Large intestine (tissue), 3 donors: ENCODE measurements at regions not wholly inside any gene's neighbourhood (a gene's known extent, or its start where the extent isn't known, plus 50 kb on each side); places are given as distances from the start of the nearest gene placed in this dataset.

Source experiments
- DNase-seq, 2 donors: peaks; one replicate each; pipeline versions ENCODE4 v3.0.0 to v3.0.0-alpha.2; 2013
- H3K27ac ChIP-seq: one replicate; pipeline ENCODE4 v1.5.1; 2013; ENCODE audit warnings: low read length
- H3K27me3 ChIP-seq: 2 replicates; pipeline ENCODE4 v1.6.1; 2013; ENCODE audit warnings: low read length; ENCODE audit not compliant: control insufficient read depth, insufficient read depth
- H3K36me3 ChIP-seq: 2 replicates; pipeline ENCODE4 v1.6.1; 2013; ENCODE audit warnings: low read length; ENCODE audit not compliant: control insufficient read depth, insufficient read depth
- H3K4me1 ChIP-seq: one replicate; pipeline ENCODE4 v1.6.1; 2013; ENCODE audit warnings: low read length; ENCODE audit not compliant: control insufficient read depth, insufficient read depth
- H3K4me3 ChIP-seq: one replicate; pipeline ENCODE4 v1.5.1; 2013; ENCODE audit warnings: low read length
- H3K9me3 ChIP-seq: one replicate; pipeline ENCODE4 v1.6.1; 2013; ENCODE audit warnings: mild to moderate bottlenecking, low read depth, low read length, moderate library complexity; ENCODE audit not compliant: control insufficient read depth
- whole genome bisulfite sequencing: methylation state at CpG from one replicate; pipeline ENCODE4 v1.1.5; 2013; ENCODE audit warnings: low lambda C conversion rate; ENCODE audit not compliant: insufficient coverage; 5-methylcytosine and 5-hydroxymethylcytosine counted together

GRCh38 chr4:36997727-36998126, 246.8 kb upstream of the NWD2 start:
- no peak overlapping the region for H3K4me3 ChIP-seq
- no peak for DNase-seq
- no peaks in the 10 kb centered on the region for H3K9me3 ChIP-seq
- H3K36me3 ChIP-seq, result no peaks in the 10 kb centered on the region
- H3K27ac ChIP-seq, result no peak overlapping the region
- no peaks in the 10 kb centered on the region for H3K27me3 ChIP-seq
- WGBS, result 60% methylated on average over 1 of the region's 3 CpGs
- H3K4me1 ChIP-seq, result no peaks in the 10 kb centered on the region

GRCh38 chr4:37000281-37000680, 244.3 kb upstream of the NWD2 start:
- Histone ChIP-seq H3K27me3 (no peaks in the 10 kb centered on the region), H3K27ac (no peak overlapping the region), H3K4me3 (no peak overlapping the region), H3K9me3 (no peaks in the 10 kb centered on the region), H3K4me1 (no peaks in the 10 kb centered on the region), H3K36me3 (no peaks in the 10 kb centered on the region)
- no CpG with 5 or more reads among the region's 2 CpGs for WGBS
- DNase-seq, result no peak

DNA sequence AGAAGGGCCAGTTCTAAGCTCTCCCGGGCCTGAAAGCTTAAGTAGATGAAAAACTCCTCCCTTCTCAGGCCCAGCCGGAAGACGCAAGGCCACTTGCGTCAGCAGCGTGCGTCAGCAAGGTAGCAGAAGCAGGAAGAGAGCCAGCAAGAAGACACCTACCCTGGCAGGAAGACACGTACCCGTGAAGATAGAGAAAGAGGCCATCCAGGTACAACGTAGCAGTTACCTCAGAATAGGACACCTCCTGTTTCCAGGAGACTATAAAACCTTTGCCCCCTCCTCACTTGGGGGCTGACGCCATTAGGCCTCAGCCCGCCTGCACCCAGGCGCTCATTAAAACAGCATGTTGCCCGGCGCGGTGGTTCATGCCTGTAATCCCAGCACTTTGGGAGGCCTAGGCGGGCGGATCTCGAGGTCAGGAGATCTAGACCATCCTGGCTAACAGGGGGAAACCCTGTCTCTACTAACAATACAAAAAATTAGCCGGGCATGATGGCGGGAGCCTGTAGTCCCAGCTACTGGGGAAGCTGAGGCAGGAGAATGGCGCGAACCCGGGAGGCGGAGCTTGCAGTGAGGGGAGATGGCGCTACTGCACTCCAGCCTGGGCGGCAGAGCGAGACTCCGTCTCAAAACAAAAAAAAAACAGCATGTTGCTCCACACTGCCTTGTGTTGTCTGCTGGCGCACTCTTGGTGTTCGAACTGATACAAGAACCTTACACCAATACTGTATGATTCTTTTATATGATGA, 242.7 kb upstream of the NWD2 start:
- Histone ChIP-seq H3K27ac (no peak overlapping the region), H3K4me1 (no peaks in the 10 kb centered on the region), H3K4me3 (no peak overlapping the region), H3K36me3 (no peaks in the 10 kb centered on the region), H3K9me3 (no peaks in the 10 kb centered on the region), H3K27me3 (no peaks in the 10 kb centered on the region)
- no peak for DNase-seq
- 100% methylated on average over 2 of the region's 30 CpGs for WGBS

- H3K9me3 ChIP-seq, result no peaks in the 10 kb centered on the region
- no peak overlapping the region for H3K27ac ChIP-seq
- no peaks in the 10 kb centered on the region for H3K36me3 ChIP-seq
- DNase-seq, result no peak
- H3K27me3 ChIP-seq, result no peaks in the 10 kb centered on the region
- no peaks in the 10 kb centered on the region for H3K4me1 ChIP-seq
- H3K4me3 ChIP-seq, result no peak overlapping the region
- WGBS, result 67% methylated on average over 1 of the region's 2 CpGs
These were observed 241.9 kb upstream of the NWD2 start for GRCh38 chr4:37002625-37003024.

DNA sequence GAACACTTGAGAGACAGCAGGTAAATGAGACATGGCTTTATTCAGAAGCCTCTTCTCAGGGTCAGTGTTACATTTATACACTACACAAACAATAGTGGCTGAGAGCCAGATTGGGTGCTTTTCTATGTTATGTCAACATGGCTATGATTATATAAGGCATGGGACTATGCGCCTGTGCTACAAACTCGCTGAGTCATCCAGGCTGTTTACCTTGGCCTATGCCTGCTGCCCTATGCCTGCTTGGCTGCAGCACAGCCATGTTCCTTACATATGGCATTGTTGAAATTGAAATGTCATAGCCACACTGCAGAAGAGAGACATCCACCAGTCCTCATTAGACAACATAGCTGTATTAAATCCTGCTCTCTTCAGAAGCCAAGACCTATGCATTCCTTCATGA, 236.3 kb upstream of the NWD2 start:
- WGBS, result no CpG with 5 or more reads among the region's 2 CpGs
- peak in 1 of 2 donors; percentile 9 for DNase-seq
- H3K9me3 ChIP-seq, result no peaks in the 10 kb centered on the region
- no peaks in the 10 kb centered on the region for H3K36me3 ChIP-seq
- no peaks in the 10 kb centered on the region for H3K4me1 ChIP-seq
- H3K27ac ChIP-seq, result no peak overlapping the region
- H3K4me3 ChIP-seq, result no peak overlapping the region
- H3K27me3 ChIP-seq, result no peaks in the 10 kb centered on the region

DNA sequence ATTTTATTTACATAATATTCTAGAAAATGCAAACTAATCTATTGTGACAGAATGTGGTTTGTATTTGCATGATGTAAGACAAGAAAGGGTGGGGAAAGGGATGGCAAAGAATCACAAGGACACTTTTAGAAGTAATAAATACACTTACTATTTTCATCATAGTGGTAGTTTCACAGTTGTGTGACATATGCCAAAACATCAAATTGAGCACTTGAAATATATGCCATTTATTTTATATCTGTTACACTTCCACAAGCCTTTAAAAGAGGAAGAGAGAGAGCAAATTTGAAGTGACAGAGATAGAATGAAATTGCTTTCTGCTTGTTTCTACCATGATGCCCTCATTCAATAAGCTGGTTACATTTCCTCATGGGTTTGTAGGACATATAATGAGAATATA, 230.0 kb upstream of the NWD2 start:
- Histone ChIP-seq H3K4me3 (no peak overlapping the region), H3K4me1 (no peaks in the 10 kb centered on the region), H3K36me3 (no peaks in the 10 kb centered on the region), H3K9me3 (no peaks in the 10 kb centered on the region), H3K27me3 (no peaks in the 10 kb centered on the region), H3K27ac (no peak overlapping the region)
- DNase-seq, result no peak

- no peaks in the 10 kb centered on the region for H3K4me1 ChIP-seq
- no peaks in the 10 kb centered on the region for H3K27me3 ChIP-seq
- H3K4me3 ChIP-seq, result no peak overlapping the region
- H3K36me3 ChIP-seq, result no peaks in the 10 kb centered on the region
- H3K27ac ChIP-seq, result no peak overlapping the region
- no peak for DNase-seq
- 100% methylated on average over 2 of the region's 2 CpGs for WGBS
- no peaks in the 10 kb centered on the region for H3K9me3 ChIP-seq
These were observed 229.2 kb upstream of the NWD2 start for GRCh38 chr4:37015391-37015790.

DNA sequence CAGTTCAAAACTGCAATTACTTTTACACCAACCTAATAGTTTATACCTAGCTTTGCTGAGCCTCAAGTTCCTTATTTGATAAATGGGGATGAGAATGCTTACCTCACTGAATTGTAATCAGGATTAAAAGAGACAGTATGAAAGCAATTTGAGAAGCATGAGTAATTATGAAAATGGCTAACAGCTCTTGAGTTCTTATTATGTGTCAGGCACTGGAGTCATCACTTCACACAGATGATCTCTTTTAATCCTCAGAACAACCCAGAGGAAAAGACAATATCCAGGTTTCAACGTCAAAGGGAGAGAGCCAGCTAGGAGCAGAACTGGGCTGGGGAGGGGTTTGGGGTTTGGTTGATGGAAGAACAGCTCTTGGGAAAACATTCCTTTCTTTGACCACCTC, 221.0 kb upstream of the NWD2 start:
- Histone ChIP-seq H3K36me3 (no peaks in the 10 kb centered on the region), H3K9me3 (no peaks in the 10 kb centered on the region), H3K27me3 (no peaks in the 10 kb centered on the region), H3K4me1 (no peaks in the 10 kb centered on the region), H3K4me3 (no peak overlapping the region), H3K27ac (no peak overlapping the region)
- DNase-seq, result no peak
- WGBS, result no CpG with 5 or more reads among the region's 1 CpG

GRCh38 chr4:37023996-37024395, 220.5 kb upstream of the NWD2 start:
- no peak overlapping the region for H3K27ac ChIP-seq
- DNase-seq, result no peak

GRCh38 chr4:37040816-37041215, 203.7 kb upstream of the NWD2 start:
- 83% methylated on average over 2 of the region's 3 CpGs for WGBS

More at GRCh38 chr4:37023996-37024395, 220.5 kb upstream of the NWD2 start:
- H3K27me3 ChIP-seq, result no peaks in the 10 kb centered on the region
- no peak overlapping the region for H3K4me3 ChIP-seq
- H3K36me3 ChIP-seq, result no peaks in the 10 kb centered on the region
- no peaks in the 10 kb centered on the region for H3K9me3 ChIP-seq
- no peaks in the 10 kb centered on the region for H3K4me1 ChIP-seq

DNA sequence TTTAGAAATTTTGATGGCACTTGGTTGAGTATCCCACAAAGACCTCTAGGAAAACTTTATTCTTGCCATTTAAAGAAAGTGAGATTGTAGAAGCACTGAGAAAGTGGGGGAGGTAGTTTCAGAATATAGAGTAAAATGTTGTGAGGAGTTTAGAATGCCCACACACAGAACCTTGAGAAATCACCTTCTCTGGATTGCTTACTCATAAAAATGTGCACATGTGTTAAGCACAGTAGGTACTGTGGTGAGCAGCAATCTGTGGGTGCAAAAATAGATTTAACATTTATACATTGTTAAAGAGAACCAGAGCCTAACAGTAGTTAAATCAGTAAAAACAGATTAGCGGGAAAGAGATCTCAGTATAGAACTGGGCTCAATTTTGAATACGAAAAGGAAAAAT, 201.2 kb upstream of the NWD2 start:
- Histone ChIP-seq H3K4me1 (no peaks in the 10 kb centered on the region), H3K36me3 (no peaks in the 10 kb centered on the region), H3K27me3 (no peaks in the 10 kb centered on the region), H3K9me3 (no peaks in the 10 kb centered on the region), H3K4me3 (no peak overlapping the region), H3K27ac (no peak overlapping the region)
- 93% methylated on average over 2 of the region's 2 CpGs for WGBS
- no peak for DNase-seq

More at GRCh38 chr4:37040816-37041215, 203.7 kb upstream of the NWD2 start:
- no peaks in the 10 kb centered on the region for H3K36me3 ChIP-seq
- H3K27ac ChIP-seq, result no peak overlapping the region
- no peaks in the 10 kb centered on the region for H3K27me3 ChIP-seq
- no peaks in the 10 kb centered on the region for H3K4me1 ChIP-seq
- no peak for DNase-seq
- no peak overlapping the region for H3K4me3 ChIP-seq
- H3K9me3 ChIP-seq, result no peaks in the 10 kb centered on the region
